Ovary (tissue), 7 donors: ENCODE measurements at regions not wholly inside any gene's neighbourhood (a gene's known extent, or its start where the extent isn't known, plus 50 kb on each side); places are given as distances from the start of the nearest gene placed in this dataset.

ENCODE experiments used
- DNase-seq, 5 donors: peaks; one replicate each; pipeline ENCODE4 v3.0.0-alpha.2; 2019 to 2020
- H3K27ac ChIP-seq, 2 donors: fragments of 200-600 bp; one replicate each; pipeline versions ENCODE4 v1.5.1 to v1.8.0; 2019 to 2022
- H3K27me3 ChIP-seq: fragments of 200-600 bp; one replicate; pipeline ENCODE4 v1.8.0; 2022
- H3K36me3 ChIP-seq: fragments of 200-600 bp; sonication (generic); one replicate; pipeline ENCODE4 v1.5.1; 2019
- H3K4me1 ChIP-seq: one replicate; pipeline ENCODE4 v1.8.1; 2013; ENCODE audit warnings: mild to moderate bottlenecking, moderate library complexity; ENCODE audit not compliant: insufficient read depth
- H3K4me3 ChIP-seq: fragments of 200-600 bp; sonication (generic); one replicate; pipeline ENCODE4 v1.5.1; 2017
- H3K9me3 ChIP-seq, 2 donors: fragments of 200-600 bp in 1 of 2; sonication (generic) in 1 of 2; one replicate each; pipeline versions ENCODE4 v1.5.1 to v1.8.1; 2013 to 2019; ENCODE audit warnings: mild to moderate bottlenecking in 1 of 2, moderate library complexity in 1 of 2
- CTCF ChIP-seq, 3 donors: fragments of 450-650 bp in 2 of 3; fragments of 200-600 bp in 1 of 3; IDR thresholded peaks; one replicate each; pipeline versions ENCODE4 v1.5.1 to v1.8.0; 2016 to 2022; ENCODE audit warnings: antibody characterized with exemption in 3 of 3, mild to moderate bottlenecking in 1 of 3
- EP300 ChIP-seq: sonication (generic); formaldehyde crosslinking; IDR thresholded peaks from one replicate; pipeline ENCODE4 v1.6.1; 2017; ENCODE audit warnings: antibody characterized with exemption
- POLR2A ChIP-seq: fragments of 450-650 bp; IDR thresholded peaks from one replicate; pipeline ENCODE4 v1.6.1; 2017; ENCODE audit warnings: antibody characterized with exemption, mild to moderate bottlenecking, moderate library complexity
- WGBS, 3 donors: extraction: QIAGEN DNeasy Blood & Tissue Kit in 1 of 3; methylation state at CpG; one replicate each; pipeline versions ENCODE4 v1.1.5 to v1.1.7; 2013 to 2017; 5-methylcytosine and 5-hydroxymethylcytosine counted together
- intact Hi-C, 4 donors: fragments of 100-400 bp; cut with DNase I; formaldehyde crosslinking; loops; one replicate each; pipeline versions ENCODE4 v1.11.0 to v1.15.1; 2022 to 2023
- donor health status: DM: no; HTN: no; CAD: no; lungs with moderate emphysema.
- donor health status: DM: no; HTN: no; CAD: no.
- donor health status: Bipolar disorder and iron deficiency.
- donor health status: DM: no; HTN: no; CAD: no.
- donor health status: DM: yes; HTN: yes; CAD: no.

GRCh38 chr5:126052791-126053190 lies 370.4 kb upstream of the GRAMD2B start:
- Histone ChIP-seq H3K4me1 (no peaks in the 10 kb centered on the region), H3K4me3 (no peak overlapping the region), H3K27me3 (no peaks in the 10 kb centered on the region), H3K9me3 (no peaks in the 10 kb centered on the region), H3K36me3 (no peaks in the 10 kb centered on the region), H3K27ac (no peak overlapping the region)
- 95 to 100% (median 98%) methylated on average over 1 of the region's 1 CpG for WGBS, 3 donors
- DNase-seq: no peak
- TF ChIP-seq EP300: no peak
- intact Hi-C loops: no loop called here

- H3K27me3 ChIP-seq: no peaks in the 10 kb centered on the region
- H3K36me3 ChIP-seq: no peaks in the 10 kb centered on the region
- intact Hi-C loops: no loop called here
- no peaks in the 10 kb centered on the region for H3K9me3 ChIP-seq
- no peak for DNase-seq
- H3K27ac ChIP-seq: no peak overlapping the region
- TF ChIP-seq EP300 (no peak), POLR2A (no peak), CTCF (IDR thresholded peaks at IDR 0.05) (no peak)
- 29 to 39% (median 39%) methylated on average over 2 of the region's 2 CpGs for WGBS, 3 donors
- H3K4me3 ChIP-seq: no peak overlapping the region
- H3K4me1 ChIP-seq: no peaks in the 10 kb centered on the region
These were observed 369.6 kb upstream of the GRAMD2B start for GRCh38 chr5:126053630-126054029.

GRCh38 chr5:126054577-126055347 lies 368.4 kb upstream of the GRAMD2B start:
- no peak overlapping the region for H3K27ac ChIP-seq
- WGBS, 3 donors: 26 to 28% (median 26%) methylated on average over 10 of the region's 10 CpGs
- H3K36me3 ChIP-seq: no peaks in the 10 kb centered on the region
- DNase-seq: no peak
- intact Hi-C loops: no loop called here
- no peaks in the 10 kb centered on the region for H3K9me3 ChIP-seq
- H3K4me1 ChIP-seq: no peaks in the 10 kb centered on the region
- no peak overlapping the region for H3K4me3 ChIP-seq
- TF ChIP-seq CTCF (IDR thresholded peaks at IDR 0.05) (no peak), EP300 (no peak), POLR2A (no peak)
- H3K27me3 ChIP-seq: no peaks in the 10 kb centered on the region

GRCh38 chr5:126055348-126055729 lies 367.9 kb upstream of the GRAMD2B start:
- TF ChIP-seq EP300 (no peak), POLR2A (no peak), CTCF (IDR thresholded peaks at IDR 0.05) (no peak)
- no peak overlapping the region for H3K4me3 ChIP-seq
- DNase-seq: no peak
- H3K27ac ChIP-seq: no peak overlapping the region
- H3K36me3 ChIP-seq: no peaks in the 10 kb centered on the region
- H3K9me3 ChIP-seq: no peaks in the 10 kb centered on the region
- WGBS, 3 donors: 64 to 84% (median 79%) methylated on average over 2 of the region's 2 CpGs
- intact Hi-C loops: no loop called here
- H3K4me1 ChIP-seq: no peaks in the 10 kb centered on the region
- no peaks in the 10 kb centered on the region for H3K27me3 ChIP-seq

GRCh38 chr5:126056352-126056751 lies 366.9 kb upstream of the GRAMD2B start:
- WGBS, 3 donors: 35 to 40% (median 38%) methylated on average over 1 of the region's 1 CpG
- DNase-seq: no peak
- intact Hi-C loops: no loop called here
- Histone ChIP-seq H3K27me3 (no peaks in the 10 kb centered on the region), H3K36me3 (no peaks in the 10 kb centered on the region), H3K4me1 (no peaks in the 10 kb centered on the region), H3K4me3 (no peak overlapping the region), H3K9me3 (no peaks in the 10 kb centered on the region), H3K27ac (no peak overlapping the region)
- TF ChIP-seq CTCF (IDR thresholded peaks at IDR 0.05) (no peak), EP300 (no peak), POLR2A (no peak)
